SH-SY5Y (cell line): ENCODE measurements at regions not wholly inside any gene's neighbourhood (a gene's known extent, or its start where the extent isn't known, plus 50 kb on each side); places are given as distances from the start of the nearest gene placed in this dataset.

ENCODE experiments used
- GATA2 ChIP-seq: IDR thresholded peaks from 2 replicates; pipeline ENCODE4 v1.6.1; 2011; ENCODE audit warnings: mild to moderate bottlenecking, low read depth, low read length
- GATA3 ChIP-seq: IDR thresholded peaks from 2 replicates; pipeline ENCODE4 v1.6.1; 2011; ENCODE audit warnings: low read depth, mild to moderate bottlenecking, low read length, moderate library complexity

DNA sequence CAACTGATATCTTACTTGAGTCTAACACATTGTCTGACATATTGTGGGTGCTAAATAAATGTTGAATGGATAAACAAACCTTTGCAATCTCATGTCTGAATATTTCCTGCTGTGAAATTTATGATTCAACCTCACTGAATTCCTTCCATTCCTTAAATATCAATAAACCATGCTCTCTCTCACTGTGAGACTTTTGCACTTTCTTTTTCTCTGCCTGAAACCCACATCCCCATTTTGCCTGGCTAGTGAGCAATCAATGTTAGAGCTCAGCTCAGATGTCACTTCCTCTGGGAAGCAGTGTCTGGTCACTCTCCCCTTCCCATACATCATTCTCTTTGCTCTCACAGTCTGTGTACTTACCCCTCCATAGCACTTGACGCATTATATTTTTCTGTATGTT is 383.7 kb upstream of the TRPC7 start:
- TF ChIP-seq GATA3 (no peak), GATA2 (no peak)
